Coronary artery (tissue), 2 donors: ENCODE measurements at regions not wholly inside any gene's neighbourhood (a gene's known extent, or its start where the extent isn't known, plus 50 kb on each side); places are given as distances from the start of the nearest gene placed in this dataset.

Source experiments
- DNase-seq: peaks from one replicate; pipeline ENCODE4 v3.0.0-alpha.2; 2017; ENCODE audit warnings: low spot score
- H3K27ac ChIP-seq, 2 donors: fragments of 200-600 bp; sonication (generic); one replicate each; pipeline ENCODE4 v1.5.1; 2016 to 2019
- H3K4me3 ChIP-seq: fragments of 200-600 bp; sonication (generic); 2 replicates; pipeline ENCODE4 v1.5.1; 2016; ENCODE audit warnings: mild to moderate bottlenecking, moderate library complexity
- CTCF ChIP-seq: fragments of 200-600 bp; sonication (generic); IDR thresholded peaks from one replicate; pipeline ENCODE4 v1.5.1; 2019; ENCODE audit warnings: antibody characterized with exemption

GRCh38 chr2:144686518-144687215 lies 166.7 kb upstream of the ZEB2 start:
- Histone ChIP-seq H3K27ac (peak overlapping the region in 1 of 2 donors; percentile 20), H3K4me3 (no peak overlapping the region)
- no peak for DNase-seq
- no peak for TF ChIP-seq CTCF

GRCh38 chr2:144683966-144684365 lies 164.0 kb upstream of the ZEB2 start:
- Histone ChIP-seq H3K27ac (no peak overlapping the region), H3K4me3 (no peak overlapping the region)
- no peak for TF ChIP-seq CTCF
- no peak for DNase-seq

GRCh38 chr2:144683107-144683753 lies 163.3 kb upstream of the ZEB2 start:
- DNase-seq: no peak
- no peak for TF ChIP-seq CTCF
- Histone ChIP-seq H3K27ac (no peak overlapping the region), H3K4me3 (no peak overlapping the region)

DNA sequence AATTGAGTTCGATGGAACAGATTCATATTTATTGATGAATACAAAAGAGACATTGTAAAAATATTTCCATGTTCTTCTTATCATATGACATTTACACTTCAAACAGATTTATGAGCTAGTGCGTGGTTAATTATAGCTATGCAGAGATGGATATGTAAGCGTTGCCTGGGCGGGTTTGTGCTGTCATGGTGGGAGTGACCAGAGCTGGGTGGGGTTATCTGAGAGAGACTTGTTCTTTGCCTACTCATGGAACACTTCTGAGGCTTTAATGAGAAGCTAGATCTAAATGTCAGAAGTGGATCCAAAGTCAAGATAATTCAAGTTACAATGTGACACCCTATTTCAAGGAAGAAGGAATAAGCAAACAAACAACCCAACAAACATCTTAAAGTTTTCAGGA lies 162.3 kb upstream of the ZEB2 start:
- no peak for DNase-seq
- H3K4me3 ChIP-seq: no peak overlapping the region
- no peak for TF ChIP-seq CTCF
- no peak overlapping the region for H3K27ac ChIP-seq

- TF ChIP-seq CTCF: no peak
- no peak for DNase-seq
- H3K27ac ChIP-seq: no peak overlapping the region
Observed at GRCh38 chr2:144681389-144681788, 161.5 kb upstream of the ZEB2 start.

GRCh38 chr2:144679942-144680341 lies 160.0 kb upstream of the ZEB2 start:
- DNase-seq: no peak
- H3K27ac ChIP-seq: no peak overlapping the region
- TF ChIP-seq CTCF: no peak
- H3K4me3 ChIP-seq: no peak overlapping the region

More at GRCh38 chr2:144681389-144681788, 161.5 kb upstream of the ZEB2 start:
- H3K4me3 ChIP-seq: no peak overlapping the region

DNA sequence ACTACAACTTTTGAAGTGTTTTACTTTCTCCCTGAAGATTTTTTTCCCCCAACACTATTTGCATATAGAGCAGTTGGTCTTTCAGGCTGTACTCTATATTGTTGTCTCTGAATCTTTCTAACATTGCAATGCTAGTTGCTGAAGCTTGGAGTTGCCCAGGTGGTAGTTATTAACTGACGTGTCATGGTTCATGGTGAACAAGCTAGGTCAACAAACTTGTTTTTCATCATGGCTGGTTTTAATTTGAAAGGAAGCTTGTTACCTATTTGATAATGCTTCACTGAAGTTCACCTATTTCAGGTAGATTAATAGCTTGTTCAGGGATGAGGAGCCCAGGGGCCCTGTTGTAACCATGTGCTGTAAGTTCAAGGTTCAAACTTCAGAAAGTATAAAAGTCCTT lies 158.8 kb upstream of the ZEB2 start:
- no peak overlapping the region for H3K27ac ChIP-seq
- DNase-seq: no peak
- TF ChIP-seq CTCF: no peak
- no peak overlapping the region for H3K4me3 ChIP-seq
